ENCODE measurements at regions not wholly inside any gene's neighbourhood (a gene's known extent, or its start where the extent isn't known, plus 50 kb on each side); places are given as distances from the start of the nearest gene placed in this dataset.
A peak's percentile ranks its signal among the peaks of the same experiment; 100 is the strongest.
"Not testable (repeated sequence)": the region's sequence is repeated elsewhere in the genome, so short reads cannot be mapped to it uniquely, and the experiment has no call there.

DNA sequence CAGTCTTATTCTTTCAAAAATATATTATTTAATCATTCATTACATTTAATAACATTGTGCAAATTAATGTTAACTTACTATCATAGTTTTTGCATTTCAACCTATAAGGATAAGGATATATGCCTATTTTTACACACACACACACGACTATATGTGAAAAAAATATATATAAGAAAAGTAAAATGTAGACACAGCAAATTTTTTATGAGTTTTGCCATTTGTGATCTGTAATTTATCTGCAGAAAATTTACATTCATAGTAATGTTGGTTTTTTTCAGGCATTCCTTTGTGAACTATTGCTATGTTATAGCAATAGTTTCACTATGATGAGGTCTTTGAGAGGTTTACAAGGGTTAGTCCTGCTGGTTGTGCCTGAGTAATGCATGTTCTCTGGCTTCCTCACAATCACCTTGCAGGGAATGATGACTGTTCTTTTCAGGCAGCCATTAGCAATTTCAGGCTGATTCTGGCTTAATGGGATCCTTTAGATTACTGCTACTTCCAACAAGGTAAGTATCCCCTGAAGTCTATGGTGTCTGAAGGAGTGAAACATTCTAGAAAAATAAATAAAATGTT, 183.7 kb upstream of the CDK1 start:
- H3K4me3 ChIP-seq (ENCODE audit: extremely low read depth, insufficient read depth, low read length, poor library complexity, severe bottlenecking), result no peak overlapping the region
- H3K36me3 ChIP-seq (ENCODE audit: control insufficient read depth, insufficient read depth, low read length), result no peaks in the 10 kb centered on the region
- no CpG with 5 or more reads among the region's 1 CpG for WGBS, 2 experiments (ENCODE audit: insufficient coverage in 2 of 2)
- H3K9me3 ChIP-seq (ENCODE audit: control insufficient read depth, low read length), result no peaks in the 10 kb centered on the region
- peaks cover 7% of the 10 kb centered on the region for H3K4me1 ChIP-seq (ENCODE audit: control insufficient read depth, insufficient read depth, low read length, poor library complexity, severe bottlenecking)
- H3K27ac ChIP-seq (ENCODE audit: low read depth, low read length, severe bottlenecking), result no peak overlapping the region

DNA sequence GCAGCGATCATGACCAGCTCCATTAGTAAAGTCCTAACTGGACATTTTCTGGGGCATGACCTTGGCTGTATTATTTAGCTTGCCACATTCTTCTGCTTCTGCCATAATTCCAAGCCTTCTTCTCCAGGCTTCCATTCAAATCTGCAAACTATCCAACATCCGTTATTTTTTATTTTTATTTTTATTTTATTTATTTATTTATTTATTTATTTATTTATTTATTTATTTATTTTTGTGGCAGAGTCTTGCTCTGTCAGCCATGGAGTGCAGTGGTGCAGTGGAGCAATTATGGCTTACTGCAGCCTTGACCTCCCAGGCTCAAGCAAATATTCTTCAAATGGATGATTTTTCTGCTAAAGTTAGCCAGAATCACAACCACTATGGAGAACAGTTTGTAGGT, 187.2 kb upstream of the CDK1 start:
- no peak overlapping the region for H3K27ac ChIP-seq (ENCODE audit: low read depth, low read length, severe bottlenecking)
- H3K4me3 ChIP-seq (ENCODE audit: extremely low read depth, insufficient read depth, low read length, poor library complexity, severe bottlenecking), result no peak overlapping the region
- no peaks in the 10 kb centered on the region for H3K9me3 ChIP-seq (ENCODE audit: control insufficient read depth, low read length)
- H3K4me1 ChIP-seq (ENCODE audit: control insufficient read depth, insufficient read depth, low read length, poor library complexity, severe bottlenecking), result peaks cover 7% of the 10 kb centered on the region
- no peaks in the 10 kb centered on the region for H3K36me3 ChIP-seq (ENCODE audit: control insufficient read depth, insufficient read depth, low read length)
- WGBS, 2 experiments (ENCODE audit: insufficient coverage in 2 of 2), result 100% methylated on average over 1 of the region's 2 CpGs

DNA sequence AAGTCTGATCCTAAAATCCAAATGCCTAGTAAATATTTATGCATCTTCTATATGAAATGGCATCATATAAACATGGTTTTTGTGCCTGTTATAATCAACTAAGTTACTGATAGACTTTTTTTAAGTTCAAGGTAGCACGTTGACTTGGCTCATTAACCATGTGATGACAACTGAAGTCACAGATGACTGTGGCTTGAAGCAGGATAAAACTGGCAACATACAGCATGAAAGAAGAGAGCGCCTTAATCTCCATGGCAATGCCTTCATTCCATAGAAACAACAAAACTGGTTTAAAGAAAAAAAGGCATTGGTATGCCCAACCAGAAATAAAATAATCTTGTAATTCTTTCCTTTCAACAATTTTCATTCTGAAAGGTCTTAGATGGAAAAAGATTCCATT, 188.9 kb upstream of the CDK1 start:
- Histone ChIP-seq H3K4me1 (ENCODE audit: control insufficient read depth, insufficient read depth, low read length, poor library complexity, severe bottlenecking) (no peaks in the 10 kb centered on the region), H3K36me3 (ENCODE audit: control insufficient read depth, insufficient read depth, low read length) (no peaks in the 10 kb centered on the region), H3K9me3 (ENCODE audit: control insufficient read depth, low read length) (no peaks in the 10 kb centered on the region), H3K27ac (ENCODE audit: low read depth, low read length, severe bottlenecking) (no peak overlapping the region), H3K4me3 (ENCODE audit: extremely low read depth, insufficient read depth, low read length, poor library complexity, severe bottlenecking) (no peak overlapping the region)
- 43 to 86% methylated on average over 1 to 2 of the region's 2 CpGs for WGBS, 2 experiments (ENCODE audit: insufficient coverage in 2 of 2)

DNA sequence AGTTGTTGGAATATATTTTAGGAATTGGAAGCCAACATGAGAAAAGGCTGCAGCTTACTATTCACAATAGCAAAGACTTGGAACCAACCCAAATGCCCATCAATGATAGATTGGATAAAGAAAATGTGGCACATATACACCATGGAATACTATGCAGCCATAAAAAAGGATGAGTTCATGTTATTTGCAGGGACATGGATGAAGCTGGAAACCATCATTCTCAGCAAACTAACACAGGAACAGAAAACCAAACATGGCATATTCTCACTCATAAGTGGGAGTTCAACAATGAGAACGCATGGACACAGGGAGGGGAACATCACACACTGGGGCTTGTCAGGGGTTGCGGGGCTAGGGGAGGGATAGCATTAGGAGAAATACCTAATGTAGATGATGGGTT, 192.1 kb upstream of the ANK3 start:
- not testable (repeated sequence) for H3K27ac ChIP-seq (ENCODE audit: low read depth, low read length, severe bottlenecking); H3K4me3 ChIP-seq (ENCODE audit: extremely low read depth, insufficient read depth, low read length, poor library complexity, severe bottlenecking); H3K4me1 ChIP-seq (ENCODE audit: control insufficient read depth, insufficient read depth, low read length, poor library complexity, severe bottlenecking); H3K9me3 ChIP-seq (ENCODE audit: control insufficient read depth, low read length); H3K36me3 ChIP-seq (ENCODE audit: control insufficient read depth, insufficient read depth, low read length)
- WGBS, 2 experiments (ENCODE audit: insufficient coverage in 2 of 2), result 100% methylated on average over 1 of the region's 2 CpGs; no CpG with 5 or more reads in 1 of the 2 experiments

DNA sequence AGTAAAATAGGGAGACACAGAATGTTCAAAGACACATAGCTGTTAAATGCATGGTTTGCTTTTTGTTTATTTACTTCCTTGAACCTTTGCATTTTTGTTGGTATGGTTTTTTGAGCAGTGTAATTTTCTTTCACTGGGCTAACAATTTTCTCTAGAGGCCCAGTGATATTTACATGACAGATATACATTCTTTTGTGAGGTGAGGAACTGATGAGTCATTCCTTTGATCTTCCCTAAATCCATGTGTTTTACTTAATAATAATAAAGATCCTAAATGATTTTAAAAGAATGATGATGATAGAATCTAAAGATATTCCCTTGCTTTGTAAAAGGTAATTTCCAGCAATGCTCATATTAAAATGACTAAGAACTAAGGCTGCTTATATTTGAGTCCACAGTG, 188.5 kb upstream of the ANK3 start:
- no peak overlapping the region for H3K4me3 ChIP-seq (ENCODE audit: extremely low read depth, insufficient read depth, low read length, poor library complexity, severe bottlenecking)
- no peaks in the 10 kb centered on the region for H3K36me3 ChIP-seq (ENCODE audit: control insufficient read depth, insufficient read depth, low read length)
- no peaks in the 10 kb centered on the region for H3K9me3 ChIP-seq (ENCODE audit: control insufficient read depth, low read length)
- no peak overlapping the region for H3K27ac ChIP-seq (ENCODE audit: low read depth, low read length, severe bottlenecking)
- no peaks in the 10 kb centered on the region for H3K4me1 ChIP-seq (ENCODE audit: control insufficient read depth, insufficient read depth, low read length, poor library complexity, severe bottlenecking)

DNA sequence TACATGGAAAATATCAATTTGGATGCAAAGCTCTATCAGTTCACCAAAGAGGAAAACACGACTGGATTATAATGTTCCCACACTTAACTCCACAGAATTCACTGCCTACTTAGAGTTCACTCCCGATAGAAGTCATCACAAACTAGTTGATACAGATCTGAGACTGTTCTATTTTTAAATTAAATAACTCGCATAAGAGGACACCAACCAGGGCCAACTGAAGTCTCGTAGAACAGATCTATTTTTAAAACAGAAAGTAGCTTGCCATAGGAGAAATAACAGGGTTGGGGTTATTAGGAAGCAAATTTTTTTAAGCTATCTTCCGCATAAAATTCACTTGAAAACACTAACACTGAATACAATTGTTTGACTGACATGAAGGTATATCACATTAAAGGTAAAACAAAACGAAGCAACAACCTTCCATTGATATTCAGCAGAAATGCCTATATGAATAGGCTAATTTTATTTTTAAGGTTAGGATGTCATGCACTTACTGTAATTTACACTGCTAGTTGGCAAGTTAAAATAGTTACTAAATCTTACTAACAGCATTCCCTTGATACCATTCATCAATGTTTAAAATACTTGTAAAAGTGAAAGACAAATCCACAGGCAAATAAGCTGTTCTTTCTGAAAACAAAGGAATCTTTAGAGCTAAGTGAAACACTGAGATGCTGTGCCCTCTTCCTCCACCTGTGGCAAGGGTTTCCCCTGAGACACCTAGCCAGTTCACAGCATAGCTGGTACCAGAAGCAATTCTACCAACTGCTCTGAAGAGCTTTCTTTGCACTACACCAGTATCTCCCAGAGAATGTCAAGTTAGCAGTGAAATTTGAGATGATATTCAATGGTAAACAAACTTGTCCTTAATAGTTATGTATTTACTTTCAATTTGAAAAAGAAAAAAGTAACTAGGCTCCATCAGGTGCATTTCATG, 186.7 kb upstream of the ANK3 start:
- H3K36me3 ChIP-seq (ENCODE audit: control insufficient read depth, insufficient read depth, low read length), result no peaks in the 10 kb centered on the region
- no peak overlapping the region for H3K4me3 ChIP-seq (ENCODE audit: extremely low read depth, insufficient read depth, low read length, poor library complexity, severe bottlenecking)
- no peaks in the 10 kb centered on the region for H3K4me1 ChIP-seq (ENCODE audit: control insufficient read depth, insufficient read depth, low read length, poor library complexity, severe bottlenecking)
- H3K9me3 ChIP-seq (ENCODE audit: control insufficient read depth, low read length), result no peaks in the 10 kb centered on the region
- H3K27ac ChIP-seq (ENCODE audit: low read depth, low read length, severe bottlenecking), result no peak overlapping the region
- 83% methylated on average over 2 of the region's 6 CpGs; no CpG with 5 or more reads in 1 of the 2 experiments for WGBS, 2 experiments (ENCODE audit: insufficient coverage in 2 of 2)

DNA sequence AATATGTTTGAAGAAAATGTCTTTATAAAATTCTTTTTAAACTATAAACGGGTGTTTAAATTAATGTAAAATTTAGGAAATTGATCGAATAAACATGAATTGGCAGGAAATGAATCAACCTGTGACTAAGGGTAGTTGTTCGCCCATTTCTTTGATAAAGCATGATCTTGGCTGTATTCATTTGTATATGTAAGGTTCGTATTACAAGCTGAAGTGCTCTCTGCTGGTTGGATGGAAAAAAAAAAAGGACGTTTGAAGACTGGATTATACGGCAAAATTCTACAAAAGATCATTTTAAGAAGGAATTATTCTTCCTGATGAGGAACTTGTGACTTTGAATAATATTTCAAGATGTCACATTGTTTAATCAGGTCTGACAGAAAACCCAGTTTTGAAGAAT, 185.4 kb upstream of the ANK3 start:
- Histone ChIP-seq H3K36me3 (ENCODE audit: control insufficient read depth, insufficient read depth, low read length) (no peaks in the 10 kb centered on the region), H3K9me3 (ENCODE audit: control insufficient read depth, low read length) (no peaks in the 10 kb centered on the region), H3K4me1 (ENCODE audit: control insufficient read depth, insufficient read depth, low read length, poor library complexity, severe bottlenecking) (no peaks in the 10 kb centered on the region), H3K27ac (ENCODE audit: low read depth, low read length, severe bottlenecking) (no peak overlapping the region), H3K4me3 (ENCODE audit: extremely low read depth, insufficient read depth, low read length, poor library complexity, severe bottlenecking) (no peak overlapping the region)
- WGBS, 2 experiments (ENCODE audit: insufficient coverage in 2 of 2), result 86 to 88% methylated on average over 3 to 4 of the region's 6 CpGs

DNA sequence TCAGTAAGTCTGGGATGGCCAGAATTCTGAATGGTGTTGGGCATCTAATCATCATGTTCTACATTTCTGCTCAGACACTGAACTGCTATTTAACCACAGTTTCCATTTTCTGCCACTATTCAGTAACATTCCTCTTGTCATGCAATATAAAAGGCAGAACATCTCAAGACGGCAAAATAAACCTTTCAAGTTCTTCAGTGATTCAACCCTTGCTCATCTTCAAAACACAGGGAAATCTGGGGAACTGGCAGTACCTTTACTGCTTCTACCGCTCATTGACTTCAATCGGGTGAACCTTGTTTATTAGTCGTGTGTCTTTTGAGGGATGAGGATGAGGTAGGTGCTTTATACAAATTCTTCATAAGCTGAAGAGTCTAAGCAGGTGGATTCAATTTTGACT, 184.7 kb upstream of the ANK3 start:
- H3K27ac ChIP-seq (ENCODE audit: low read depth, low read length, severe bottlenecking), result no peak overlapping the region
- no peaks in the 10 kb centered on the region for H3K4me1 ChIP-seq (ENCODE audit: control insufficient read depth, insufficient read depth, low read length, poor library complexity, severe bottlenecking)
- no peak overlapping the region for H3K4me3 ChIP-seq (ENCODE audit: extremely low read depth, insufficient read depth, low read length, poor library complexity, severe bottlenecking)
- WGBS, 2 experiments (ENCODE audit: insufficient coverage in 2 of 2), result 86% methylated on average over 1 of the region's 4 CpGs; no CpG with 5 or more reads in 1 of the 2 experiments
- no peaks in the 10 kb centered on the region for H3K36me3 ChIP-seq (ENCODE audit: control insufficient read depth, insufficient read depth, low read length)
- no peaks in the 10 kb centered on the region for H3K9me3 ChIP-seq (ENCODE audit: control insufficient read depth, low read length)

DNA sequence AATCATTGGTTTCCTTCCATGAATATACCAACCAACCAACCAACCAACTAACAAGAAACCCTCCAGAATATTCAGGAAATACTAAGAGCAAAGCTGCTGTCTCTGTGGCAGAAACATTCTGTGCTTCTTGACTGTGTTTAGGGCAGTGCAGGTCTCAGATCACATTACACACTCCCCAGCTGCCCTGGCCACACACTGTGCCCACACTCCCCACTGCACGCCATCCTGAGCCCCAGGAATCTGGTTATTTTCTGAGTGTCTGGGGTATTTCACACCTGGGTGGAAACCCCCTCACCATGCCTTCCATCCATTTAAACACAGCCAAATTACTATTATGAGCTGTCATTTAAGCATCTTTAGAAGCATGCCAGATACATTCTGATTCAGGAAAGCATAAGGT, 183.7 kb upstream of the ANK3 start:
- no peak overlapping the region for H3K27ac ChIP-seq (ENCODE audit: low read depth, low read length, severe bottlenecking)

DNA sequence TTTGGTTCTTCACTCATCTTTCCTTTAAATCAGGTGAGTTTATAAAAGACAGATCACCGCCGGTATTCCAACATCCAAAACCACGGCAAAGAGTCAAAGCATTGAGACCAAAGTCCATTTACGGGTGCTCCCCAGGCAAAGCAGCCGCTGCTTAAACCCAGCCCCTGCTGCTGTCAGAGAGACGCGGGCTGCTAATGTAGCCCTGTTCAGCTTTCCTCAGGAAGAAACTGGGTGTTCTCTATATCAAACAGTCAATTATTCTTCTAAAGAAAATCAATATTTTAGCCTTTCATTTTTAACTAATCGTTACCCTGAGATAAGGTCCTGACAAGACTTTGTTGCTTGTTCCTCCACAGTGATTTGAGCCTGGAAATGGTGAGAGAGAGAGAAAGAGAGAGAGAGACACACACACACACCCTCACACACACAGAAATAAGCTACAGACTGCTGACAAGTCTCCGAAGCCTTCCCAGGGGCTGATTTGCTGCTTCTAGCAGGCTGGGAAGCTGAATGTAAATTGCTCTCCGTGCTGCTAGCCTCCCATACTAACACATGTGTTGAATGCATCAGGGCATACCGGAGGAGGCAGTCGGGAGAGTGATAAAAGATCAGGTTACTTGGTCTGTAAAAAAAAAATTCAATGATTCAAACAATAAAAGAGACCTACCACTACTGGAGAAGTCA, 183.0 kb upstream of the ANK3 start:
- Histone ChIP-seq H3K4me3 (ENCODE audit: extremely low read depth, insufficient read depth, low read length, poor library complexity, severe bottlenecking) (peak overlapping the region; percentile 32), H3K27ac (ENCODE audit: low read depth, low read length, severe bottlenecking) (peak overlapping the region; percentile 47)
- 6 to 11% methylated on average over 5 to 6 of the region's 12 CpGs for WGBS, 2 experiments (ENCODE audit: insufficient coverage in 2 of 2)

More for the DNA sequence above, 183.7 kb upstream of the ANK3 start:
- H3K4me3 ChIP-seq (ENCODE audit: extremely low read depth, insufficient read depth, low read length, poor library complexity, severe bottlenecking), result no peak overlapping the region
- no peaks in the 10 kb centered on the region for H3K36me3 ChIP-seq (ENCODE audit: control insufficient read depth, insufficient read depth, low read length)
- H3K9me3 ChIP-seq (ENCODE audit: control insufficient read depth, low read length), result no peaks in the 10 kb centered on the region
- no peaks in the 10 kb centered on the region for H3K4me1 ChIP-seq (ENCODE audit: control insufficient read depth, insufficient read depth, low read length, poor library complexity, severe bottlenecking)
- no CpG with 5 or more reads among the region's 1 CpG for WGBS, 2 experiments (ENCODE audit: insufficient coverage in 2 of 2)

More for the DNA sequence above, 183.0 kb upstream of the ANK3 start:
- Histone ChIP-seq H3K36me3 (ENCODE audit: control insufficient read depth, insufficient read depth, low read length) (no peaks in the 10 kb centered on the region), H3K4me1 (ENCODE audit: control insufficient read depth, insufficient read depth, low read length, poor library complexity, severe bottlenecking) (no peaks in the 10 kb centered on the region), H3K9me3 (ENCODE audit: control insufficient read depth, low read length) (peaks cover 3% of the 10 kb centered on the region)
